ENCODE measurements at regions not wholly inside any gene's neighbourhood (a gene's known extent, or its start where the extent isn't known, plus 50 kb on each side); places are given as distances from the start of the nearest gene placed in this dataset.
A peak's percentile ranks its signal among the peaks of the same experiment; 100 is the strongest.

- no peak overlapping the region for H2AFZ ChIP-seq (ENCODE audit: low read length)
- H3K79me2 ChIP-seq (ENCODE audit: insufficient read depth, low read length) = no peaks in the 10 kb centered on the region
- no peak for TF ChIP-seq EZH2 (IDR thresholded peaks at IDR 0.05; ENCODE audit: borderline replicate concordance, low read length)
- TF ChIP-seq CTCF (IDR thresholded peaks at IDR 0.05; ENCODE audit: low read length) = no peak
Observed at GRCh38 chr2:137881711-137882110, 82.6 kb upstream of the HNMT start.

GRCh38 chr2:137886083-137886831 lies 78.0 kb upstream of the HNMT start:
- Histone ChIP-seq H3K9me2 (ENCODE audit: low read depth, low read length) (no peaks in the 10 kb centered on the region), H3K79me2 (ENCODE audit: insufficient read depth, low read length) (no peaks in the 10 kb centered on the region), H3K4me1 (ENCODE audit: insufficient read depth, low read length, severe bottlenecking) (no peaks in the 10 kb centered on the region), H3K27me3 (ENCODE audit: insufficient read depth, low read length) (peaks cover 3% of the 10 kb centered on the region; the same call in 1 of the 2 replicates), H3K9ac (ENCODE audit: low read length) (no peak overlapping the region), H3K4me2 (ENCODE audit: low read length) (no peak overlapping the region), H3K4me3 (ENCODE audit: low read depth, low read length, poor library complexity, severe bottlenecking) (no peak overlapping the region), H2AFZ (ENCODE audit: low read length) (no peak overlapping the region), H3K9me3 (ENCODE audit: low read length) (no peaks in the 10 kb centered on the region), H3F3A (ENCODE audit: insufficient read depth, low read length) (no peaks in the 10 kb centered on the region), H4K20me1 (ENCODE audit: insufficient read depth, low read length) (no peaks in the 10 kb centered on the region), H3K27ac (ENCODE audit: low read depth, low read length, poor library complexity, severe bottlenecking) (no peak overlapping the region), H3K36me3 (ENCODE audit: insufficient read depth, low read length) (no peaks in the 10 kb centered on the region)
- TF ChIP-seq EZH2 (IDR thresholded peaks at IDR 0.05; ENCODE audit: borderline replicate concordance, low read length) = no peak
- TF ChIP-seq CTCF (IDR thresholded peaks at IDR 0.05; ENCODE audit: low read length) = peak; percentile 25; the same call in 1 of the 2 replicates

More at GRCh38 chr2:137881711-137882110, 82.6 kb upstream of the HNMT start:
- Histone ChIP-seq H3K4me2 (ENCODE audit: low read length) (no peak overlapping the region), H3K36me3 (ENCODE audit: insufficient read depth, low read length) (no peaks in the 10 kb centered on the region), H3K9me3 (ENCODE audit: low read length) (no peaks in the 10 kb centered on the region), H3K9ac (ENCODE audit: low read length) (no peak overlapping the region), H3K27me3 (ENCODE audit: insufficient read depth, low read length) (no peaks in the 10 kb centered on the region), H4K20me1 (ENCODE audit: insufficient read depth, low read length) (no peaks in the 10 kb centered on the region), H3F3A (ENCODE audit: insufficient read depth, low read length) (no peaks in the 10 kb centered on the region), H3K9me2 (ENCODE audit: low read depth, low read length) (no peaks in the 10 kb centered on the region), H3K27ac (ENCODE audit: low read depth, low read length, poor library complexity, severe bottlenecking) (no peak overlapping the region), H3K4me3 (ENCODE audit: low read depth, low read length, poor library complexity, severe bottlenecking) (no peak overlapping the region), H3K4me1 (ENCODE audit: insufficient read depth, low read length, severe bottlenecking) (no peaks in the 10 kb centered on the region)

GRCh38 chr2:137888845-137889244 lies 75.4 kb upstream of the HNMT start:
- no peak overlapping the region for H3K4me3 ChIP-seq (ENCODE audit: low read depth, low read length, poor library complexity, severe bottlenecking)
- no peaks in the 10 kb centered on the region for H4K20me1 ChIP-seq (ENCODE audit: insufficient read depth, low read length)
- H3K4me2 ChIP-seq (ENCODE audit: low read length) = no peak overlapping the region
- H3K27ac ChIP-seq (ENCODE audit: low read depth, low read length, poor library complexity, severe bottlenecking) = no peak overlapping the region
- H3K9ac ChIP-seq (ENCODE audit: low read length) = no peak overlapping the region
- no peaks in the 10 kb centered on the region for H3K9me2 ChIP-seq (ENCODE audit: low read depth, low read length)
- H3K79me2 ChIP-seq (ENCODE audit: insufficient read depth, low read length) = no peaks in the 10 kb centered on the region
- peaks cover 3% of the 10 kb centered on the region; the same call in 1 of the 2 replicates for H3K27me3 ChIP-seq (ENCODE audit: insufficient read depth, low read length)
- H3K36me3 ChIP-seq (ENCODE audit: insufficient read depth, low read length) = no peaks in the 10 kb centered on the region
- no peak for TF ChIP-seq EZH2 (IDR thresholded peaks at IDR 0.05; ENCODE audit: borderline replicate concordance, low read length)
- TF ChIP-seq CTCF (IDR thresholded peaks at IDR 0.05; ENCODE audit: low read length) = peak; percentile 14; the same call in 1 of the 2 replicates
- no peaks in the 10 kb centered on the region for H3F3A ChIP-seq (ENCODE audit: insufficient read depth, low read length)
- H3K9me3 ChIP-seq (ENCODE audit: low read length) = no peaks in the 10 kb centered on the region
- H2AFZ ChIP-seq (ENCODE audit: low read length) = no peak overlapping the region
- no peaks in the 10 kb centered on the region for H3K4me1 ChIP-seq (ENCODE audit: insufficient read depth, low read length, severe bottlenecking)

Data from OCI-LY1 (cell line).